ENCODE measurements at regions not wholly inside any gene's neighbourhood (a gene's known extent, or its start where the extent isn't known, plus 50 kb on each side); places are given as distances from the start of the nearest gene placed in this dataset.

DNA sequence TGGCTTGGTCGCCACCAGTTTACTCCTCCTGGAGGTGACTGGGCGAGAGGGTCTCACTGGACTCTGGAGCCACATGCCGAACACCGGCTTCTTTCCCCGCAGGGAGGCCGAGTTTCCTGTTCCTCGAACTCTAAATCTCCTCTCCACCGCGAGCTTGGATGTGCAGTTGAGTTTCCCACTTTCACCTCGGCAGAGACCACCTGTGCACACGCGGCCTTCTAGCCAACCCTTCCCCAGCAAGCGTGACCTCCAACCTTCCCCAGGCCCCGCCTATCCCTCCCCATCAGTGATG is 380.1 kb downstream of the IRX2 start:
- TF ChIP-seq, protein P1, sequence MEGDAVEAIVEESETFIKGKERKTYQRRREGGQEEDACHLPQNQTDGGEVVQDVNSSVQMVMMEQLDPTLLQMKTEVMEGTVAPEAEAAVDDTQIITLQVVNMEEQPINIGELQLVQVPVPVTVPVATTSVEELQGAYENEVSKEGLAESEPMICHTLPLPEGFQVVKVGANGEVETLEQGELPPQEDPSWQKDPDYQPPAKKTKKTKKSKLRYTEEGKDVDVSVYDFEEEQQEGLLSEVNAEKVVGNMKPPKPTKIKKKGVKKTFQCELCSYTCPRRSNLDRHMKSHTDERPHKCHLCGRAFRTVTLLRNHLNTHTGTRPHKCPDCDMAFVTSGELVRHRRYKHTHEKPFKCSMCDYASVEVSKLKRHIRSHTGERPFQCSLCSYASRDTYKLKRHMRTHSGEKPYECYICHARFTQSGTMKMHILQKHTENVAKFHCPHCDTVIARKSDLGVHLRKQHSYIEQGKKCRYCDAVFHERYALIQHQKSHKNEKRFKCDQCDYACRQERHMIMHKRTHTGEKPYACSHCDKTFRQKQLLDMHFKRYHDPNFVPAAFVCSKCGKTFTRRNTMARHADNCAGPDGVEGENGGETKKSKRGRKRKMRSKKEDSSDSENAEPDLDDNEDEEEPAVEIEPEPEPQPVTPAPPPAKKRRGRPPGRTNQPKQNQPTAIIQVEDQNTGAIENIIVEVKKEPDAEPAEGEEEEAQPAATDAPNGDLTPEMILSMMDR (IDR thresholded peaks at IDR 0.05; ENCODE audit: low read depth, low read length, missing control alignments), result no peak
- DNase-seq (ENCODE audit: extremely low read depth, low read depth), result no peak
- H3K4me3 ChIP-seq (replicated peaks; ENCODE audit: low read depth, low read length), result no peak overlapping the region

DNA sequence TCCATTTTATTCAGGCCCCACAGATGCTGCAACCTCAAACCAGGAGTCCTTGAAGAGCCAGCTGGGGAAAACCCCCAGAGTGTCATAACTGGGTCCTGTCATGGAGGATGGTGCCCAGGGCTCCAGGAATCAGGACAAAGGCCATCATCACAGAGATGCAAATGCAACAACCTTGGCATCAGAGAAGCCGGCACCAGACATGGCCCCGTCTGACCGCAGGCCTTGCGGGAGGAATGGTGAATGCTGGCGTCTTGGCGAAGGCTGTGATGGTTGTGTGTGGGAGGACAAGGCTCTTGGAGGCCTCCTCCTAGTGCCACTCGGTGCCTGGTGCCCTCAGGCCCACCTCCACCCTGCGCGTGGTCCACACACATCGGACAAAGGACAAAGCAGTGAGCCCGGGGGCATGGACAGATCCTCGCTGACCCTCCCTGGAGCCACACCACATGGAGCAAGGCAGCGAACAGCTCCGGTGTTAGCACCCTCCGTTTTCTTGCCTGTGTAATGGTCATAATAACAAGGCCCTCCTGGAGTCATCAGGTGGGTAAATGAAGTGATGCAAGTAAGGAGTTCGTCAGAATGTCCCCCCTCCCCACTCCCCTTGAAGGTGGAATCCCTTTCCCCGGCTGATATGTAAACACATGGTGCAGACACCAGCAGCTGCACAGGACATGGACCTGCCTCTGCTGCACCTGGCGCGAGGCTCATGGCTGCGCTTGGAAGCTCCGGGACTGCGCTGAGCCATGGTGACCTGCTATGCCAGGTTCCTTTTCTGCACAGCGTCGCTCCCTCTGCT is 380.7 kb downstream of the IRX2 start:
- DNase-seq (ENCODE audit: extremely low read depth, low read depth), result no peak
- H3K4me3 ChIP-seq (replicated peaks; ENCODE audit: low read depth, low read length), result no peak overlapping the region
- TF ChIP-seq, protein P1 (IDR thresholded peaks at IDR 0.05; ENCODE audit: low read depth, low read length, missing control alignments), result no peak

DNA sequence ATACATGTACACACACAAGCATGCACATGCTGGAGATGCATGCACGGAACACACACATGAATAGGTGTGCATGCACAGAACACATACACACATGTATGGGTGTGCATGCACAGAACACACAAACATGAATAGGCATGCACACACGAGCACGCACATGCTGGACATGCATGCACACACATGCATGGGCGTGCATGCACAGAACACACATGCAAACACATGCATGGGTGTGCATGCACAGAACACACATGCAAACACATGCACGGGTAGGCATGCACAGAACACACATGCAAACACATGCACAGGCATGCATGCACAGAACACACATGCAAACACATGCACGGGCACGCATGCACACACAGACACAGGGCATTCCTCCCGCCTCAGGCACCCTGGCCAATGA is 382.3 kb downstream of the IRX2 start:
- H3K4me3 ChIP-seq (replicated peaks; ENCODE audit: low read depth, low read length), result no peak overlapping the region
- TF ChIP-seq, protein P1 (IDR thresholded peaks at IDR 0.05; ENCODE audit: low read depth, low read length, missing control alignments), result no peak

DNA sequence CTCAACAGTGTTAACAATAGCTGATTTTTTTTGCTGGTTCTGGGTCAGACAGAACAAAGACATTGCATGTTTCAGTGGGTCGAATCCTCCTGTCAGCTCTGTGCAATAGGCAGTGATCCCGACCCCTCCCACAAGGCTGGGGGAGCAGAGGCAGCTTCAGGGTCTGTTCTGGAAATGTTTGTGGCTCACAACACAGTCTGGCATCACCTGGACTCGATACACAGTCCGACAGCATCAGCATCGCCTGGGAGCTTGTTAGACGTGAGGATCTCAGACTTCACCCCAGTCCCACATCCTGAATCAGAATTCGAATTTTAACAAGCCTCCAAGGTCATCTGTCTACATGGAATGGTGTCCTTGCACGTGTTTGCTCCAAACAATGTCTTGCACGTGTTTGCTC is 384.7 kb downstream of the IRX2 start:
- TF ChIP-seq, protein P1 (IDR thresholded peaks at IDR 0.05; ENCODE audit: low read depth, low read length, missing control alignments), result no peak
- no peak overlapping the region for H3K4me3 ChIP-seq (replicated peaks; ENCODE audit: low read depth, low read length)
- DNase-seq (ENCODE audit: extremely low read depth, low read depth), result no peak

More for the DNA sequence above, 382.3 kb downstream of the IRX2 start:
- DNase-seq (ENCODE audit: extremely low read depth, low read depth), result no peak

DNA sequence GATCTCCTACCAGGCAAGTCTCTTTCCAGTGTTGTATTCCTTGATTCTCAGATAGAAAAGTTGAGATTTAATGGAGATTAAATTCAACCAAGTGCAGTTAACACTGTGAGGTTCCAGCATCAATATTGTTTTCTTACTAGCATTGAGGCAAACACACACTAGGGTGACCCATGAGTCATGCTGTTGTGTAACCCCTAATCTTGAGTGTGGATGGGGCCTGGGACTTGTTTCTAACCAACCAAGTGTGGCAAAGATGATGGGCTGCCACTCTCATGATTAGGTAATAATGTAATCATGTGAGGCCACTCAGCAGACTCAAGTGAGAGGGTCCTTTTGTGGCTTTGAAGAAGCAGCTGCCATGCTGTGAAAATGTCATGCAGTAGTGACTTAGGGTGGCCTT is 394.2 kb downstream of the IRX2 start:
- no peak for DNase-seq (ENCODE audit: extremely low read depth, low read depth)
- TF ChIP-seq, protein P1 (IDR thresholded peaks at IDR 0.05; ENCODE audit: low read depth, low read length, missing control alignments), result no peak
- no peak overlapping the region for H3K4me3 ChIP-seq (replicated peaks; ENCODE audit: low read depth, low read length)

DNA sequence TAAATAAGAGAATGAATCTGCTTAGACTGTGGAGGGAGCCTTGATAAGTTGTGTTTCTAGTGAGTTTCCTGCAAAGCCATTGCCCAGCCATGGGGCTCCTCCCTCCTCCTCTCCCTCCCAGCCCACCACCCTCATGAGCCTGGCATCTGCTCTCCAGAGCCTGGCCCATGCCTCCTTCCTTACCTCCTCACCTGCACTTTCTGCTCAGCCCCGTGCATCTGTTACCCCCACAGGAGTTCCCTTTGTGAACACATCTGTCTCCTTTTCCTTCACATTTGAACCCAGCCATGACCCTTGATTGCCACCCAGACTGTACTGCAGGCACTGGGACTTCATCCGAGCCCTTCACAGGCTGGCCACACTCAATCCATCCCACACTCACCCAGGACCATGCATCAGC is 395.6 kb downstream of the IRX2 start:
- TF ChIP-seq, protein P1 (IDR thresholded peaks at IDR 0.05; ENCODE audit: low read depth, low read length, missing control alignments), result no peak
- DNase-seq (ENCODE audit: extremely low read depth, low read depth), result no peak
- H3K4me3 ChIP-seq (replicated peaks; ENCODE audit: low read depth, low read length), result no peak overlapping the region
